T follicular helper cell (primary cell): ENCODE measurements at regions not wholly inside any gene's neighbourhood (a gene's known extent, or its start where the extent isn't known, plus 50 kb on each side); places are given as distances from the start of the nearest gene placed in this dataset.

Source experiments
- DNase-seq: peaks from one replicate; pipeline ENCODE4 v3.0.0-alpha.2; 2020; ENCODE audit warnings: low read depth

- DNase-seq, result no peak
These were observed 830.4 kb upstream of the COBL start for GRCh38 chr7:52146871-52147634.

DNA sequence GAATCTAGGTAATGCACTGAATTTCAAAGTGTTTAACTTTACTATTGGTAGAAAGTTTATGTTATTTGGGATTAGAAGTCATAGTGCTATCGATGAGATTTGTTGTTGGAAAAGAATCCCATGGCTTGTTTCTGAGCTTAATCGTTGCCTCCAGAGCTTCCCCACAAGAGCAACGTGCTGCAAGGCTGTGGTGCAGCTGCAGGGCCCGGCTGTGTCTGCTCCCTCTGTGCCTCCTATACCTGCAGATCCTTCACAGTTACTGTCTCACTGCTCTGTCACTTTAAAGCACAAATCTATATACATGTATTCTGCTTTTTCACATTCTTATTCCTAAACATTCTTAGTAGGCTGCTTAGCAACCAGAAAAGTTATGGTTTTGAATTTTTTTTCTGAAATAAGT, 826.6 kb upstream of the COBL start:
- DNase-seq, result no peak

GRCh38 chr7:52140851-52141250, 824.2 kb upstream of the COBL start:
- DNase-seq, result no peak

DNA sequence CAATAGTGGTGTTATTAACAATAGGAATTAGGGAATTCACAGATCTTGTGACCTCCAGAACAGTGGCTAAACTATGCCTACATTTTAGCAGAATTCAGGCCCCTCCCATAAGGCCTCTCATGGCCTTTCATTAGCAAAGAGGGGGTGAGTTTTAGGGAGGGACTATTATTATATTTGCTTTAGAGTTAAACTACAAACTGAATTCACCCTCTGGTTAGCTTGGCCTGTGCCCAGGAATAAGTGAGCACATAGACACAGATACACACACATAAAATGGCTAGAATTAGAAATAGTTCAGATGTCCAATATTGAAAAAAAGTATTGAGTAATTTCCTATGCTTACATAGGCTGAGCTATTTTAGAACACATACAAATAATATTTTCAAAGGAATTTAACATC, 818.8 kb upstream of the COBL start:
- DNase-seq, result no peak

- DNase-seq, result no peak
These were observed 812.7 kb upstream of the COBL start for GRCh38 chr7:52129278-52129677.

DNA sequence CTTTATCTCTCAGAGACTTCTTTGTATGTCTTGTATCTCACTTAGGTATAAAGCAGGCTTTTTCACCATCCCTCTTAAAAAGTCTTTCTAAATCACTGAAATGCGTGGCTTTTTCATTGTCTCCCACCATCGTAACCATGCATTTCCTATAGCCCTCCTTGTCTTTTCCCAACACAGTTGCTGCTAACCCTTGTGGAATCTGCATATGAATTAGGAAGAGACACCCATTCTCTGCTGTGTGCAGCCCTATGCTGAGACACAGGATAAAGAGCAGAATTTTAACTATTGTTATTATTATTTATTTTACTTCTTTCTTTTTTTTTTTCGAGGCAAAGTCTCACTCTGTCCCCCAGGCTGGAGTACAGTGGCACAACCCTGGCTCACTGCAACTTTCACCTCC, 804.3 kb upstream of the COBL start:
- no peak for DNase-seq

- no peak for DNase-seq
These were observed 802.9 kb upstream of the COBL start for GRCh38 chr7:52119537-52119936.

GRCh38 chr7:52114509-52114908, 797.9 kb upstream of the COBL start:
- DNase-seq, result no peak

DNA sequence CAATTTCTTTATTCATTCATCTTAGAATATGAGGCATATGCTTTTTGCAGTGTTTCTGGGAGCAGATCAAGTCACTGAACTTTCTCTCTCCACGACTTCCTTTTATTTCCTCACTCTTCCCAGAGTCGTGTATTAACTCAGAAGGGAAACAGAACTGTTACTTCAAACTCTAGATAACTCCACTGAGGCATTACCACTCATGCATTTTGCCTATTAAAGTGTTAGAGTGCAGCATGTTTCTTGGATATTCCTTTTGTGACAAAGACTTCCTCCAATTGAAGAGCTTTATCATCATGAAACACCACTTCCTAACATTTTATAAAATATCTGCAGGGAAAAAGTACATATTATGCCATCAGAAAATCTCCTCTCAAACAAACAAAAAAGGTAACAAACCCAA, 797.4 kb upstream of the COBL start:
- no peak for DNase-seq

DNA sequence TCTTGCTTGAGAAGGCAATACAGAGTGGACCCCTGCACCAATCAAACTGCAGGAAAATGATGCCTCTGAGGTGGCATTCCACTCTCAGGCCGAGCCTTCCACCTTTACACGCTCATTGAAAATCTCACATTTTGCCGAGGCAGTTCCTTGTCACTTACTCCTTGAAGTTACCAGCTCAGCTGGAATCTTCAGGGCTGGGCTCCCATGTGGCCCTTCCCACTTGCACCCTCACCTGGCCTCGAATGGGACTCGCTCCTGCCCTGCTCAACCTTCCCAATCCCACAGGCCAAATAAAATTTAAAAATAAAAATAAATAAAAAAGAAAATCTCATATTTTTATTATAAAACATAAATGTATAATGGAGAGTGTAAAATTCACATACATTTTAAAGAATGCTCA, 790.7 kb upstream of the COBL start:
- DNase-seq, result no peak

DNA sequence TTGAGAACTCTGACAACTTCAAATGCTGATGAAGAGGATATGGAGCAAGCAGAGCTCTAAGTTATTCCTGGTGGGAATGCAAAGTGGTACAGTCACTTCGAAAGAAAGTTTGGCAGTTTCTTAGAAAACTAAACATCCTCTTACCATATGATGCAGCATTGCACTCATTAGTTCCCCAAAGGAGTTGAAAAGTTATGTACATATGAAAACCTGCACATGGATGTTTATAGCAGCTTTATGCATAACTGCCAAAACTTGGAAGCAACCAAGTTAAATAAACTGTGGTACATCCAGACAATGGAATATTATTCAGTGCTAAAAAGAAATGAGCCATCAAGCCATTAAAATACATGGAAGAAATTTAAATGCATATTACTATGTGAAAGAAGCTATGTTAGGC, 779.3 kb upstream of the COBL start:
- DNase-seq, result no peak

DNA sequence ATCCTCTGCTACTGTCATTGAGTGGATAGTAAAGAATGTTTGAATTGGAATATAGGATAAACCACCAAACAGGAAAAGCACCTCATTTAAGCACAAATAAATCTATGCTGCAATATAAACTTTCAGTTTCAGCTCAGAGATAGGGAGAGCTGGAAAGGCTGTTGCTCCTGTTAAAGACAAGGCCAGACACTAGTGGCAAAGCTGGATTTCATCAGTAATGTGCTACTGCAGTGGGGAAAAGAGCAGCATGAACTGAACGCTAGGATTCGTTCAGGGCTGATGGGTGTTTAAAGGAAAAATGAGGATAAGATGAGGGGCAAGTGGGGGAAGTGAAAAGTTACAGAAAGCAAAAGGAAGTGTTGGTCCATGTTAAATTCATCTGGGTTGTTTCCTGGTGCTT, 775.4 kb upstream of the COBL start:
- DNase-seq, result no peak

DNA sequence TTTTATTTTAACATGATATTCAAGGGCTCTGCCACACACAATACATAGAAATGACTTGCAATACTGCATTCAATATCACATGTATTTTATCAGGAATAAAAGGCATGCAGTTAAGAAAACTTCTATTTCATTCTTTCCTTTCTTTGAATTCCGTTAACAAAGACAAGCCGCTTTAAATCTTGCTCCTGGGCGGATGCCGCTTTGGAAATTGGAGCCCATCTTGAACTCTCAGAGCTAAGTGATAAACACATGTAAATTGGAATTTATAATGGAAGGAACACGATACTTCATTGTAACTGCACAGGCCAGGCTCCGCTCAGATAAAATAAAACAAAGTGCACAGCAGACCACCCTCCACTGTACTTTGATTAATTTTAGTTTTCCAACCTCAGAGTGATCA, 774.5 kb upstream of the COBL start:
- no peak for DNase-seq

- DNase-seq, result no peak
These were observed 771.6 kb upstream of the COBL start for GRCh38 chr7:52088008-52088901.

GRCh38 chr7:52085610-52086009, 769.0 kb upstream of the COBL start:
- no peak for DNase-seq

DNA sequence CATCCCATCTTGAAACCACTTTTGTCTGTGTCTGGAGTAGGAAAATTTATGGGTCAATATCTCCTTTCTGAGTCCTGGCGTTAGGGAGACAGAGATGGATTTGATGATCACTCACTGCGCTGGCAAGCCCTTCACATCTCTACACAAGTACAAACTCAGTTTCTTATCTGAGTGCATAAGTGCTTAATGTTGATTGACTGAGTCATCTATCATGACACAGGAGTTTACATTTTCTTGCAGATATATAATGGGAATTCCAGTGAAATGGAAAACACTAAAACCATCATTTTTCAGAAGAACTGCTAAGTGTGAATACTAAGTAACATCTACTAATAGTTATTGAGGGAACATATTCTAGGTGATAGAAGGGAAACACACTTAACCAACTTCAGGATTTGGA, 763.9 kb upstream of the COBL start:
- no peak for DNase-seq

DNA sequence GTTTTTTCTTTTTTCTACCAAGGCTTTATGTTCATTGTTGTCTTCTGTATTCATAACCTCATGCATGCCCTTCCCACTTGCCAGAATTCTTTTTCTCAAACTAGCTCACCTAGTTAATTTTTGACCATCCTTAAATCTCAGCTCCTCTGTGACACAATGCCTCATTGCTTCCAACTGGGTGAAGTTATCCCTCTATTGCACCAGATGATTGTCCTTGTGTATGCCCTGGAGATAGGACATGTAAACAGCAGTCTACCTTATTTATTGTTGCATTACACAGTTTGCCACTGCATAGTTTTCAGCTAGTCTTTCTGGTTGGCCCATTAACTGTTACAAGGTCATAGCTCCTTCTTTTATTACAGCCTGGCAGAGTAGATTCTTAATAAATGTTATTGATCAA, 763.1 kb upstream of the COBL start:
- no peak for DNase-seq

DNA sequence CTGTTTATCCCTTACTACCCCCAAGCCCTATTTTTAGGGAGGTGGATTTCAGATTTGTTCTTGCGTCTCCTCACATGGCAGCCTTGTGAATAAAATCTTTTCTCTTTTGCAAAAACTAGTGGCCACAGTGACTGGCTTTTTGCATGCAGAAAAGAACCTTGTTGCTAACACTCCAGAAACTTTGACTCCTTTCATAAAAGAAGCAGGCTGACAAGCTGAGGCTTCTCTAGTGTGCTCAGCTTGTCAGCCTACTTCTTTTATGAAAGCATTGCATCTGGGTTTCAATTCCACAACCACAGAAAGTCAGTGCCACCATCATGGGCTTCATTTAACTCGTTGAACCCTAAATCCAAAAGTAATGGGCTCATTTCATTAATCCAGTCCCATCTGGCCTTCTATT, 761.0 kb upstream of the COBL start:
- DNase-seq, result no peak

- no peak for DNase-seq
These were observed 758.3 kb upstream of the COBL start for GRCh38 chr7:52074912-52075311.

DNA sequence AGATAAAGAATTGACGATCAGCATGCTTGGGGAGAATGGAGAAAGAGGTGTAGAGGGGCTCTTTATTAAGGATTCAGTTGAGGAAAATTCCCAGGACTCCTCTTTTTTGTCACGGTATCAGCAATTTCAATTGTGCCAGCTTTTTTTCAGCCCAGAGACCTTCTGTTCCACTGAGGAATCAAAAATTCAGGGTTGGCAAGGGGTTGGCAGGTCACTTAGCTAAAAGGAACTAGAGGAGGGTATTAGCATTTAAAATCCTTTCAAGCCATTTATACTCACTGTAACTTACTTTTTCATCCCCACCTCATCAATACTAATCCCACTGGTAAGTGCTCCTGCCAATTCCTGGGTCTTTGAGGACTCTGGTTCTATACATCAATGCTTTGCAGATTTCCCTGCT, 757.5 kb upstream of the COBL start:
- DNase-seq, result no peak

- DNase-seq, result no peak
These were observed 755.1 kb upstream of the COBL start for GRCh38 chr7:52071744-52072143.

- no peak for DNase-seq
These were observed 747.9 kb upstream of the COBL start for GRCh38 chr7:52064493-52064892.

DNA sequence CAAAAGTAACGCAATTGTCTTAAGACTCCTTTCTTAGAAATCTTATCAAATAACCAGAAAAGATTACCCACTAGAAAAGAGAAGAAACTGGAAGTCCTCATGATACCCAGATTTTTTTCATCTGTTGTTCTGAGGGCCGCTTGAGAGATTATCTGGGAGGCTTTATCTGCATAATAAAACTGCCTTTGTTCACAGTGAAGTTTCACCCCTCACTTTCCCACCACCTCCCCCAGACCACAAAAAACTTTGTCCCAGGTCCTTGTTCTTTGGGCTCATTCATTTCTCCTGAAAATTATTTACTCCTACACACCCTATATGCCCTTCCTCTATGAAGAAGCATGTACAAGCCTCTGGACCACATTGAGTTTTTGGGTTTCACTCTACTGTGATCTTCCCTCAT, 745.1 kb upstream of the COBL start:
- DNase-seq, result no peak
